Cardiac muscle cell (in vitro differentiated cells and primary cell): ENCODE measurements at regions not wholly inside any gene's neighbourhood (a gene's known extent, or its start where the extent isn't known, plus 50 kb on each side); places are given as distances from the start of the nearest gene placed in this dataset.

Experiments used
- DNase-seq, 2 donors: peaks; one replicate each; pipeline versions ENCODE4 v3.0.0 to v3.0.0-alpha.2; 2010 to 2017; ENCODE audit warnings: low read depth in 1 of 2, low spot score in 1 of 2
- H3K27ac ChIP-seq: fragments of 200-600 bp; sonication (generic); 2 replicates; pipeline ENCODE4 v1.5.1; 2016
- H3K27me3 ChIP-seq: fragments of 200-600 bp; sonication (generic); 2 replicates; pipeline ENCODE4 v1.6.0; 2016; ENCODE audit warnings: control low read depth
- H3K36me3 ChIP-seq: fragments of 200-600 bp; sonication (generic); 2 replicates; pipeline ENCODE4 v1.5.1; 2016; ENCODE audit warnings: control low read depth
- H3K4me1 ChIP-seq: fragments of 200-600 bp; sonication (generic); 2 replicates; pipeline ENCODE4 v1.8.1; 2017; ENCODE audit warnings: low read depth, mild to moderate bottlenecking, mixed run types
- H3K4me3 ChIP-seq: fragments of 200-600 bp; sonication (generic); 2 replicates; pipeline ENCODE4 v1.5.1; 2016; ENCODE audit warnings: mild to moderate bottlenecking
- H3K9me3 ChIP-seq: fragments of 200-600 bp; sonication (generic); 2 replicates; pipeline ENCODE4 v1.5.1; 2017; ENCODE audit warnings: low read depth, mild to moderate bottlenecking, control low read depth
- TF ChIP-seq, protein P1 (sequence below): IDR thresholded peaks from 2 replicates; pipeline ENCODE4 v1.5.1; 2012; ENCODE audit warnings: low read depth, mild to moderate bottlenecking, low read length

DNA sequence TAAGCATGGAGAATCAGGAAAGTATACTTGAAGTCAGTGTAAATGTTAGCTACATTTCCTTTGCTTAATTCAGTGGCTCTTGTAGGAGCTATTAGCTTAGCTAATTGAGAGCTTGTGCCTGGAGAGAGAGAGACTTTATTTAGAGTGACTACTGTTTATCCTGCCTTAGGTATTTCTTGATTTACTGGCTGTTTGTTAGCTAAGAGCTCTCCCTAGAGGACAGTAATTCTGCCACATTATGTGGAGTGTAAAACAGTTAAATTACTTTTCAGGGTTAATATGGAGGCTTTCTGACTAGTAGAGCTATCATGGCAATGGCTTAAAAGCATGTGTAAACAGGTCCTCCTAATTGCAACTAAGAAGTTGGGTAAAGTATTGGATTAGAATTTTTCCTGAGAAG, 306.5 kb upstream of the TECRL start:
- no peak for DNase-seq
- TF ChIP-seq, protein P1, sequence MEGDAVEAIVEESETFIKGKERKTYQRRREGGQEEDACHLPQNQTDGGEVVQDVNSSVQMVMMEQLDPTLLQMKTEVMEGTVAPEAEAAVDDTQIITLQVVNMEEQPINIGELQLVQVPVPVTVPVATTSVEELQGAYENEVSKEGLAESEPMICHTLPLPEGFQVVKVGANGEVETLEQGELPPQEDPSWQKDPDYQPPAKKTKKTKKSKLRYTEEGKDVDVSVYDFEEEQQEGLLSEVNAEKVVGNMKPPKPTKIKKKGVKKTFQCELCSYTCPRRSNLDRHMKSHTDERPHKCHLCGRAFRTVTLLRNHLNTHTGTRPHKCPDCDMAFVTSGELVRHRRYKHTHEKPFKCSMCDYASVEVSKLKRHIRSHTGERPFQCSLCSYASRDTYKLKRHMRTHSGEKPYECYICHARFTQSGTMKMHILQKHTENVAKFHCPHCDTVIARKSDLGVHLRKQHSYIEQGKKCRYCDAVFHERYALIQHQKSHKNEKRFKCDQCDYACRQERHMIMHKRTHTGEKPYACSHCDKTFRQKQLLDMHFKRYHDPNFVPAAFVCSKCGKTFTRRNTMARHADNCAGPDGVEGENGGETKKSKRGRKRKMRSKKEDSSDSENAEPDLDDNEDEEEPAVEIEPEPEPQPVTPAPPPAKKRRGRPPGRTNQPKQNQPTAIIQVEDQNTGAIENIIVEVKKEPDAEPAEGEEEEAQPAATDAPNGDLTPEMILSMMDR, result no peak

GRCh38 chr4:64713256-64713840, 304.1 kb upstream of the TECRL start:
- Histone ChIP-seq H3K9me3 (no peaks in the 10 kb centered on the region), H3K4me1 (no peaks in the 10 kb centered on the region), H3K36me3 (no peaks in the 10 kb centered on the region), H3K27me3 (no peaks in the 10 kb centered on the region), H3K4me3 (no peak overlapping the region), H3K27ac (no peak overlapping the region)
- DNase-seq, result peak; percentile 20 to 33
- TF ChIP-seq, protein P1, result peak; percentile 41

More for the DNA sequence above, 306.5 kb upstream of the TECRL start:
- Histone ChIP-seq H3K4me3 (no peak overlapping the region), H3K27me3 (no peaks in the 10 kb centered on the region), H3K27ac (no peak overlapping the region), H3K4me1 (no peaks in the 10 kb centered on the region), H3K9me3 (no peaks in the 10 kb centered on the region), H3K36me3 (no peaks in the 10 kb centered on the region)

- Histone ChIP-seq H3K36me3 (no peaks in the 10 kb centered on the region), H3K4me1 (no peaks in the 10 kb centered on the region), H3K9me3 (no peaks in the 10 kb centered on the region), H3K27ac (no peak overlapping the region), H3K4me3 (no peak overlapping the region), H3K27me3 (no peaks in the 10 kb centered on the region)
- TF ChIP-seq, protein P1, result no peak
- DNase-seq, result no peak
These were observed 303.3 kb upstream of the TECRL start for GRCh38 chr4:64712590-64712989.

DNA sequence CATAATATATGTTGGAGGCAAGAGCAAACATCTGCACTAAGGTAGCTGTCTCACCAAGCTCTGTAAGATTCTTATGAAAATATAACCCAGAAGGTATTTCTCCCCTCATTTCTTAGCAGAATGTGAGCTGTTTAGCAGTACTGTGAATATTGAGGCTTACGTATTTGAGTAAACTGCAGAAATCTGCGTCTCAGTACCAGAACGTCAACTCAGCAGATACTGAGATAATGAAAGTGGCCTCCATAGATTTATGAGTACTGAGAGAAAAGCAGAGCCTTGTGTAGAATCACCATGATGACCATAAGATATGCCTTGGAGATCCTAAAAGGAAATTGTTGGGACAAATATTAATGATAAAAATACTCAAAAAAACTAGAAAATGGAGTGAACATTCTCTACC, 296.7 kb upstream of the TECRL start:
- H3K4me1 ChIP-seq, result no peaks in the 10 kb centered on the region
- H3K4me3 ChIP-seq, result no peak overlapping the region
- TF ChIP-seq, protein P1, result no peak
- no peaks in the 10 kb centered on the region for H3K36me3 ChIP-seq
- DNase-seq, result no peak
- no peaks in the 10 kb centered on the region for H3K9me3 ChIP-seq
- no peaks in the 10 kb centered on the region for H3K27me3 ChIP-seq
- no peak overlapping the region for H3K27ac ChIP-seq

GRCh38 chr4:64698171-64698570, 288.9 kb upstream of the TECRL start:
- no peaks in the 10 kb centered on the region for H3K4me1 ChIP-seq
- no peaks in the 10 kb centered on the region for H3K36me3 ChIP-seq
- no peaks in the 10 kb centered on the region for H3K9me3 ChIP-seq
- no peaks in the 10 kb centered on the region for H3K27me3 ChIP-seq
- H3K4me3 ChIP-seq, result no peak overlapping the region
- H3K27ac ChIP-seq, result no peak overlapping the region
- DNase-seq, result no peak
- TF ChIP-seq, protein P1, result no peak
